ENCODE measurements at regions not wholly inside any gene's neighbourhood (a gene's known extent, or its start where the extent isn't known, plus 50 kb on each side); places are given as distances from the start of the nearest gene placed in this dataset.

DNA sequence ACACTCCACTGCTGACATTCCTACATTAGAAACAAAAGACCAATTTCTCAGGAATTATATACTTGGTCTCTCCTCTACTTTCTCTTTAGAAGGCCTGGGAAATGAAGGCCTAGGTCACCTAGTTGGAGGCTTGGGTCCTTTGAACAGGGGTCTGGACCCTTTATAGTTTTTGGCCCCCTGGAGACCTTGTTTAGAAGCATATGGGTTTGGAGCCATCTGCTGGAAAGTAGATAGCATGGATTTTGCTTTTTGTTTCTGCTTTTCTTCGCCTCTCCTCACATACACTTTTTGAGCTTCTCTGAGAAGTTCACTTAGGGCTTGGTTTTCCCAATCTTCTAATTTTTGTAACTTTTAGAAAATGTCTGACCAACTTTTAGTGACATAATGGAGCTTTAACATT, 67.1 kb upstream of the CDK20 start:
- no peak overlapping the region for H3K4me3 ChIP-seq (ENCODE audit: extremely low read depth in 1 of 4, insufficient read depth in 2 of 4, low read depth in 3 of 4, low read length in 4 of 4)
- no peak overlapping the region for H2BK12ac ChIP-seq (ENCODE audit: low read depth, low read length)
- CTCF ChIA-PET (ENCODE audit: partially characterized antibody), result interaction anchor here (0.6 to 6.0 kb wide), 33 partner anchors 8 to 700 kb away, joined by 3 to 78 read pairs (median 3); partner anchors contain the start of genes CDK20 and SPATA31E1
- H2BK120ac ChIP-seq (replicated peaks; ENCODE audit: low read depth, low read length), result no peak overlapping the region
- no peaks in the 10 kb centered on the region for H3K79me2 ChIP-seq (ENCODE audit: control insufficient read depth in 1 of 2, insufficient read depth in 2 of 2, low read length in 2 of 2)
- H3K18ac ChIP-seq (ENCODE audit: extremely low read depth, low read length), result no peak overlapping the region
- H3K23ac ChIP-seq (ENCODE audit: insufficient read length), result no peak overlapping the region
- no peak overlapping the region for H2AK5ac ChIP-seq (ENCODE audit: low read depth, low read length)
- H3K14ac ChIP-seq (ENCODE audit: insufficient read length), result no peak overlapping the region
- POLR2A ChIA-PET (ENCODE audit: partially characterized antibody), result no interaction called here
- TF ChIP-seq CEBPB (IDR thresholded peaks at IDR 0.05; ENCODE audit: low read depth, low read length), result no peak
- no peak for TF ChIP-seq KDM5A (IDR thresholded peaks at IDR 0.05; ENCODE audit: low read length)
- peak; percentile 86 to 93 for TF ChIP-seq RAD21 (IDR thresholded peaks at IDR 0.05 in 1 of 2, conservative IDR thresholded peaks at IDR 0.05 in 1 of 2; ENCODE audit: low read depth in 2 of 2, low read length in 2 of 2)
- TF ChIP-seq, protein P1, sequence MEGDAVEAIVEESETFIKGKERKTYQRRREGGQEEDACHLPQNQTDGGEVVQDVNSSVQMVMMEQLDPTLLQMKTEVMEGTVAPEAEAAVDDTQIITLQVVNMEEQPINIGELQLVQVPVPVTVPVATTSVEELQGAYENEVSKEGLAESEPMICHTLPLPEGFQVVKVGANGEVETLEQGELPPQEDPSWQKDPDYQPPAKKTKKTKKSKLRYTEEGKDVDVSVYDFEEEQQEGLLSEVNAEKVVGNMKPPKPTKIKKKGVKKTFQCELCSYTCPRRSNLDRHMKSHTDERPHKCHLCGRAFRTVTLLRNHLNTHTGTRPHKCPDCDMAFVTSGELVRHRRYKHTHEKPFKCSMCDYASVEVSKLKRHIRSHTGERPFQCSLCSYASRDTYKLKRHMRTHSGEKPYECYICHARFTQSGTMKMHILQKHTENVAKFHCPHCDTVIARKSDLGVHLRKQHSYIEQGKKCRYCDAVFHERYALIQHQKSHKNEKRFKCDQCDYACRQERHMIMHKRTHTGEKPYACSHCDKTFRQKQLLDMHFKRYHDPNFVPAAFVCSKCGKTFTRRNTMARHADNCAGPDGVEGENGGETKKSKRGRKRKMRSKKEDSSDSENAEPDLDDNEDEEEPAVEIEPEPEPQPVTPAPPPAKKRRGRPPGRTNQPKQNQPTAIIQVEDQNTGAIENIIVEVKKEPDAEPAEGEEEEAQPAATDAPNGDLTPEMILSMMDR (IDR thresholded peaks at IDR 0.05; ENCODE audit: control extremely low read depth in 1 of 3, insufficient read depth in 1 of 3, low read depth in 1 of 3, low read length in 3 of 3), result peak in 2 of 3 experiments; percentile 60 to 79; a peak in 3 of 4 replicates
- no peak overlapping the region for H3K4ac ChIP-seq (replicated peaks; ENCODE audit: insufficient read length, low read depth, low read length)
- no peak overlapping the region for H3K56ac ChIP-seq (replicated peaks; ENCODE audit: insufficient read length, low read depth, low read length)
- no peak overlapping the region for H4K5ac ChIP-seq (ENCODE audit: insufficient read length, low read depth, low read length)
- peak; percentile 90 for FAIRE-seq
- H3K36me3 ChIP-seq (ENCODE audit: control insufficient read depth in 2 of 4, insufficient read depth in 4 of 4, low read length in 3 of 4), result no peaks in the 10 kb centered on the region
- H2BK15ac ChIP-seq (ENCODE audit: low read length), result no peak overlapping the region
- no peak overlapping the region for H3K27ac ChIP-seq (ENCODE audit: low read depth, low read length)
- no peaks in the 10 kb centered on the region for H4K20me1 ChIP-seq (replicated peaks in 1 of 2; ENCODE audit: control insufficient read depth in 1 of 2, insufficient read depth in 2 of 2, low read length in 2 of 2)
- no peaks in the 10 kb centered on the region for H3K27me3 ChIP-seq (replicated peaks in 1 of 4; ENCODE audit: control insufficient read depth in 3 of 4, extremely low read depth in 1 of 4, insufficient read depth in 3 of 4, low read length in 3 of 4)
- H3K79me1 ChIP-seq (ENCODE audit: low read depth, low read length), result no peaks in the 10 kb centered on the region
- no peak for DNase-seq (ENCODE audit: low read depth in 1 of 2, low spot score in 2 of 2)
- H2BK5ac ChIP-seq (ENCODE audit: low read depth, low read length), result no peak overlapping the region
- WGBS, 2 experiments (ENCODE audit: extremely low coverage in 1 of 2, insufficient coverage in 1 of 2, insufficient read length in 1 of 2, insufficient replicate concordance in 2 of 2, low coverage in 1 of 2, low lambda C conversion rate in 2 of 2, missing lambda C conversion rate in 1 of 2), result 83% methylated on average over 1 of the region's 1 CpG; no CpG with 5 or more reads in 1 of the 2 experiments
- H2BK20ac ChIP-seq (ENCODE audit: low read length), result no peak overlapping the region
- no peak overlapping the region for H4K91ac ChIP-seq (replicated peaks; ENCODE audit: insufficient read length, low read length)
- H2AFZ ChIP-seq (ENCODE audit: low read length), result no peak overlapping the region
- H3K9me3 ChIP-seq (ENCODE audit: insufficient read depth in 2 of 2, low read depth in 1 of 2, low read length in 1 of 2), result no peaks in the 10 kb centered on the region
- no peak overlapping the region for H3K9ac ChIP-seq (replicated peaks in 1 of 4; ENCODE audit: extremely low read depth in 1 of 4, low read depth in 3 of 4, low read length in 3 of 4)
- H3K23me2 ChIP-seq (ENCODE audit: low read depth, low read length), result no peaks in the 10 kb centered on the region
- peaks cover 0 to 15% (median 8%) of the 10 kb centered on the region in 4 experiments; a peak in 4 of 7 replicates for H3K4me1 ChIP-seq (replicated peaks in 1 of 4; ENCODE audit: control insufficient read depth in 3 of 4, insufficient read depth in 4 of 4, low read length in 3 of 4)
- H3K4me2 ChIP-seq (ENCODE audit: insufficient read depth in 1 of 2, low read depth in 2 of 2, low read length in 2 of 2), result no peak overlapping the region
- H4K8ac ChIP-seq (ENCODE audit: extremely low read depth, insufficient read depth, low read length), result no peak overlapping the region
